IMR-90 (cell line): ENCODE measurements at regions not wholly inside any gene's neighbourhood (a gene's known extent, or its start where the extent isn't known, plus 50 kb on each side); places are given as distances from the start of the nearest gene placed in this dataset.

ENCODE experiments used
- ATAC-seq: fragments of 200-7000 bp; cut with Tn5 transposase; 2 replicates; pipeline ENCODE4 v1.9.1; 2020; ENCODE audit warnings: low read depth, mild to moderate bottlenecking, moderate library complexity
- BruUV-seq: library from RNA; stranded (reverse); fragments of 400-500 nt; replicated peaks from 2 replicates; lab custom pipeline; 2021; lab: Mats Ljungman, UMichigan
- CTCF ChIA-PET: fragments of 300-600 bp; formaldehyde crosslinking; extraction: SDS; loops from one replicate; lab custom pipeline; 2021; ENCODE audit warnings: antibody characterized with exemption; lab: Yijun Ruan, JAX
- POLR2A ChIA-PET: fragments of 300-600 bp; sonication (Branson Sonifier 250); formaldehyde crosslinking; loops from one replicate; lab custom pipeline; 2022; ENCODE audit warnings: antibody characterized with exemption; ENCODE audit not compliant: unreplicated experiment; lab: Charles Lee
- DNase-seq: peaks from one replicate; pipeline ENCODE4 v3.0.0; 2013
- H2AFZ ChIP-seq: replicated peaks from 2 replicates; pipeline ENCODE3; 2013; ENCODE audit warnings: low read length, mild to moderate bottlenecking; ENCODE audit not compliant: poor library complexity
- H2AK5ac ChIP-seq: 2 replicates; pipeline ENCODE4 v1.6.1; 2013; ENCODE audit warnings: low read depth, low read length, inconsistent platforms
- H2AK9ac ChIP-seq: replicated peaks from 2 replicates; pipeline ENCODE3; 2013; ENCODE audit warnings: mild to moderate bottlenecking, low read depth, low read length, moderate library complexity; ENCODE audit not compliant: poor library complexity
- H2BK120ac ChIP-seq: 2 replicates; pipeline ENCODE4 v1.6.1; 2013; ENCODE audit warnings: low read depth, low read length, inconsistent platforms
- H2BK15ac ChIP-seq: 3 replicates; pipeline ENCODE4 v1.6.1; 2013; ENCODE audit warnings: low read depth, low read length, inconsistent platforms
- H2BK20ac ChIP-seq: 2 replicates; pipeline ENCODE4 v1.6.1; 2013; ENCODE audit warnings: low read depth, mild to moderate bottlenecking, inconsistent platforms, low read length, moderate library complexity
- H2BK5ac ChIP-seq: 2 replicates; pipeline ENCODE4 v1.6.1; 2013; ENCODE audit warnings: mild to moderate bottlenecking, low read depth, low read length, inconsistent platforms; ENCODE audit not compliant: poor library complexity, severe bottlenecking
- H3K14ac ChIP-seq: replicated peaks from 2 replicates; pipeline ENCODE4 v1.6.1; 2013; ENCODE audit warnings: low read depth, low read length, inconsistent platforms
- H3K18ac ChIP-seq: 2 replicates; pipeline ENCODE4 v1.6.1; 2013; ENCODE audit warnings: low read depth, low read length, control low read depth
- H3K23ac ChIP-seq: 2 replicates; pipeline ENCODE4 v1.6.1; 2013; ENCODE audit warnings: low read depth, low read length, inconsistent platforms
- H3K27ac ChIP-seq: 2 replicates; pipeline ENCODE4 v1.5.1; 2013; ENCODE audit warnings: mild to moderate bottlenecking, control low read depth, low read length; ENCODE audit not compliant: insufficient read depth
- H3K27me3 ChIP-seq: 2 replicates; pipeline ENCODE4 v1.6.1; 2013; ENCODE audit warnings: low read length; ENCODE audit not compliant: control insufficient read depth, insufficient read depth
- H3K36me3 ChIP-seq: 2 replicates; pipeline ENCODE4 v1.6.1; 2013; ENCODE audit warnings: low read length, mixed read lengths; ENCODE audit not compliant: control insufficient read depth, insufficient read depth
- H3K4ac ChIP-seq: 2 replicates; pipeline ENCODE4 v1.6.1; 2013; ENCODE audit warnings: low read depth, low read length, inconsistent platforms
- H3K4me1 ChIP-seq: 2 replicates; pipeline ENCODE4 v1.6.1; 2013; ENCODE audit warnings: low read length, mixed read lengths; ENCODE audit not compliant: control insufficient read depth, insufficient read depth
- H3K4me2 ChIP-seq: 2 replicates; pipeline ENCODE4 v1.6.1; 2013; ENCODE audit warnings: low read depth, mild to moderate bottlenecking, control low read depth, low read length, moderate library complexity
- H3K4me3 ChIP-seq: 2 replicates; pipeline ENCODE4 v1.5.1; 2013; ENCODE audit warnings: low read depth, mild to moderate bottlenecking, control low read depth, low read length, moderate library complexity; ENCODE audit not compliant: insufficient read depth
- H3K56ac ChIP-seq: 2 replicates; pipeline ENCODE4 v1.6.1; 2013; ENCODE audit warnings: low read length, inconsistent platforms; ENCODE audit not compliant: insufficient read depth; ENCODE audit errors: extremely low read depth
- H3K79me1 ChIP-seq, 2 experiments: 2 replicates each; pipeline ENCODE4 v1.6.1; 2013; ENCODE audit warnings: low read length in 2 of 2, inconsistent platforms in 1 of 2, low read depth in 1 of 2
- H3K9ac ChIP-seq: 2 replicates; pipeline ENCODE4 v1.6.1; 2013; ENCODE audit warnings: low read depth, low read length, control low read depth
- H3K9me1 ChIP-seq: 2 replicates; pipeline ENCODE4 v1.6.1; 2013; ENCODE audit warnings: low read length, inconsistent platforms; ENCODE audit not compliant: insufficient read depth
- H3K9me3 ChIP-seq: 2 replicates; pipeline ENCODE4 v1.6.1; 2013; ENCODE audit warnings: low read length; ENCODE audit not compliant: control insufficient read depth, insufficient read depth
- H4K20me1 ChIP-seq: 2 replicates; pipeline ENCODE4 v1.6.1; 2013; ENCODE audit warnings: low read length, inconsistent platforms; ENCODE audit not compliant: insufficient read depth
- H4K5ac ChIP-seq: 2 replicates; pipeline ENCODE4 v1.6.1; 2013; ENCODE audit warnings: mild to moderate bottlenecking, low read depth, low read length, control low read depth
- H4K8ac ChIP-seq, 2 experiments: 2 replicates each; pipeline ENCODE4 v1.6.1; 2013; ENCODE audit warnings: low read depth in 2 of 2, low read length in 2 of 2, control low read depth in 1 of 2, inconsistent platforms in 1 of 2
- H4K91ac ChIP-seq: 2 replicates; pipeline ENCODE4 v1.6.1; 2013; ENCODE audit warnings: low read depth, low read length, inconsistent platforms; ENCODE audit not compliant: insufficient read depth
- BHLHE40 ChIP-seq: fragments of 150-350 bp; IDR thresholded peaks from 2 replicates; pipeline ENCODE4 v1.6.1; 2016; ENCODE audit warnings: mild to moderate bottlenecking, low read depth, low read length
- CEBPB ChIP-seq: IDR thresholded peaks from 2 replicates; pipeline ENCODE4 v1.6.1; 2012; ENCODE audit warnings: low read depth, low read length, improper control_type of control experiment
- FOS ChIP-seq: fragments of 150-350 bp; IDR thresholded peaks from 2 replicates; pipeline ENCODE4 v1.6.1; 2016; ENCODE audit warnings: low read depth, low read length
- MAZ ChIP-seq: IDR thresholded peaks from 2 replicates; pipeline ENCODE4 v1.6.1; 2012; ENCODE audit warnings: low read depth, mild to moderate bottlenecking, low read length, improper control_type of control experiment, moderate library complexity, borderline replicate concordance
- RAD21 ChIP-seq: IDR thresholded peaks from 2 replicates; pipeline ENCODE4 v1.6.1; 2012; ENCODE audit warnings: low read length, improper control_type of control experiment
- RFX5 ChIP-seq: IDR thresholded peaks from 2 replicates; pipeline ENCODE4 v1.8.0; 2012; ENCODE audit warnings: low read depth, mild to moderate bottlenecking, low read length, moderate library complexity
- SMC3 ChIP-seq: fragments of 150-350 bp; IDR thresholded peaks from 2 replicates; pipeline ENCODE4 v1.6.1; 2016; ENCODE audit warnings: low read depth, mild to moderate bottlenecking, antibody characterized with exemption, low read length, moderate library complexity
- WGBS, 2 experiments: methylation state at CpG; one replicate each; pipeline versions ENCODE4 v1.1.5 to v1.1.7; 2013; ENCODE audit warnings: missing lambda C conversion rate in 2 of 2; ENCODE audit not compliant: insufficient read length in 1 of 2; ENCODE audit errors: extremely low coverage in 2 of 2; 5-methylcytosine and 5-hydroxymethylcytosine counted together
- dilution Hi-C: fragments of 300-500 bp; cut with HindIII; formaldehyde crosslinking; loops from one replicate; pipeline ENCODE4 v1.14.3; 2018; ENCODE audit warnings: low sequenced_read_pairs; ENCODE audit not compliant: unreplicated experiment
- in situ Hi-C: fragments of 300-500 bp; cut with MboI; formaldehyde crosslinking; loops from 3 replicates; pipeline ENCODE4 v1.14.3; 2019; ENCODE audit warnings: low sequenced_read_pairs, inconsistent platforms, mixed read lengths
- intact Hi-C: fragments of 100-400 bp; cut with micrococcal nuclease; formaldehyde crosslinking; loops from 2 replicates; pipeline ENCODE4 v1.10.0; 2022
- TF ChIP-seq, protein P1 (sequence below): fragments of 150-350 bp; IDR thresholded peaks from 2 replicates; pipeline ENCODE4 v1.6.1; 2017; ENCODE audit warnings: mild to moderate bottlenecking, antibody characterized with exemption, low read length, low read depth

GRCh38 chr13:29996316-29996715 is 145.9 kb upstream of the UBL3 start:
- WGBS, 2 experiments = 100% methylated on average over 1 of the region's 8 CpGs; no CpG with 5 or more reads in 1 of the 2 experiments
- Histone ChIP-seq H2BK15ac (no peak overlapping the region), H2AFZ (no peak overlapping the region), H4K8ac (no peak overlapping the region), H3K9me3 (no peaks in the 10 kb centered on the region), H3K56ac (no peak overlapping the region), H3K4me1 (peaks cover 10% of the 10 kb centered on the region), H3K23ac (no peak overlapping the region), H3K4me2 (no peak overlapping the region), H4K91ac (no peak overlapping the region), H2AK5ac (no peak overlapping the region; the same call in 1 of the 2 replicates), H3K27ac (no peak overlapping the region), H2BK120ac (peak overlapping the region; percentile 6; the same call in 1 of the 2 replicates), H3K9ac (no peak overlapping the region), H4K20me1 (no peaks in the 10 kb centered on the region), H4K5ac (no peak overlapping the region), H3K79me1 (0 out of 4 replicates have a peak, but pooled peaks cover 0 to 4% of the 10 kb centered on the region in 2 experiments), H2AK9ac (no peak overlapping the region), H3K4ac (no peak overlapping the region), H3K4me3 (no peak overlapping the region), H3K27me3 (no peaks in the 10 kb centered on the region), H3K14ac (no peak overlapping the region), H3K9me1 (peaks cover 11% of the 10 kb centered on the region), H3K18ac (no peak overlapping the region), H2BK20ac (no peak overlapping the region), H2BK5ac (no peak overlapping the region), H3K36me3 (no peaks in the 10 kb centered on the region)
- TF ChIP-seq MAZ (no peak), RFX5 (no peak), CEBPB (no peak), SMC3 (no peak), RAD21 (no peak), BHLHE40 (no peak), FOS (no peak)
- TF ChIP-seq, protein P1, sequence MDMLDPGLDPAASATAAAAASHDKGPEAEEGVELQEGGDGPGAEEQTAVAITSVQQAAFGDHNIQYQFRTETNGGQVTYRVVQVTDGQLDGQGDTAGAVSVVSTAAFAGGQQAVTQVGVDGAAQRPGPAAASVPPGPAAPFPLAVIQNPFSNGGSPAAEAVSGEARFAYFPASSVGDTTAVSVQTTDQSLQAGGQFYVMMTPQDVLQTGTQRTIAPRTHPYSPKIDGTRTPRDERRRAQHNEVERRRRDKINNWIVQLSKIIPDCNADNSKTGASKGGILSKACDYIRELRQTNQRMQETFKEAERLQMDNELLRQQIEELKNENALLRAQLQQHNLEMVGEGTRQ = no peak
- DNase-seq (no peak), ATAC-seq (no peak)
- no TSS peak for BruUV-seq
- dilution Hi-C loops = no loop called here
- CTCF ChIA-PET = no interaction called here
- POLR2A ChIA-PET = no interaction called here
- intact Hi-C loops = no loop called here
- in situ Hi-C loops = no loop called here
